NOMO-1 treated with DMSO at 0.1 percent for 48 hours (cell line): ENCODE measurements at regions not wholly inside any gene's neighbourhood (a gene's known extent, or its start where the extent isn't known, plus 50 kb on each side); places are given as distances from the start of the nearest gene placed in this dataset.
A peak's percentile ranks its signal among the peaks of the same experiment; 100 is the strongest.

ENCODE experiments used
- DNase-seq: peaks from one replicate; lab custom pipeline; 2025; ENCODE audit not compliant: unreplicated experiment; lab: John Stamatoyannopoulos, UW

DNA sequence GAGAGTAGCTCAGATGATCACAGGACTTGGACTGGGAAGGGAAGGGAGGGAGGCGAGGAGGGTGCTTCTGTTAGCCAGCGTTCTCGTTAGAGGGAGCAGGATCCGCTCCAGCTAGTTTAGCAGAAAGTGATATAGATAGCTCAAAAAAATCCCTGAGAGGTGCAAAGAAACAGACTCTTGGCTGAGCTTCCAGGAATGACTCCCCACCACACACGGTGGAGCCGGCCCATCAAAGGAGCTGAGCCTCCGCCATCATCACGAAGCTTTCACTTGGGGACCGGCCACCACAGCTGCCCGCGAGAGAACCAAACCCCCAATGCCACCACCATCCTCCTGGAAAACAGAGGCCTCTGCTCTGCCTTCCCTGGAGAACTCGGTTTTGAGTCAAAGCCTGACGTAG is 124.6 kb upstream of the BCL2L14 start:
- no peak for DNase-seq

DNA sequence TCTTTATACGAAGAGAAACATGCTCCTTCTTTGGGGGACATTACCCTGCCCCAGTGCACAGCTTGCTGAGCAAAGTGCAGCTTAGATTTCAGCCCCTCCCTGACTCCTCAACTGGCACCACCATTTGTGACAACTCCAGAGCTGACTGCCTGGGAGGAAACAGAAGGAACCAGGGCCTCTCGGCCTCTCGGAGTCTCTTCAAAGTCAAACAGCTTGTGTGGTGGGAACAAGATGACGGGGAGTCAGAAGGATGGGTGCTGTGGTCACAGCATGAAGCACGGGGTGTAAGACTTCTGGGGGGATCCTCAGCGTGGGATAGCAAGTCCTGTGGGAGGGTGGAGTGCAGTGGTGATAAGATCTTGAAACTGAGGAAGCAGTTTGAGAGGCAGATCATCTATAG is 123.5 kb upstream of the BCL2L14 start:
- DNase-seq: no peak

DNA sequence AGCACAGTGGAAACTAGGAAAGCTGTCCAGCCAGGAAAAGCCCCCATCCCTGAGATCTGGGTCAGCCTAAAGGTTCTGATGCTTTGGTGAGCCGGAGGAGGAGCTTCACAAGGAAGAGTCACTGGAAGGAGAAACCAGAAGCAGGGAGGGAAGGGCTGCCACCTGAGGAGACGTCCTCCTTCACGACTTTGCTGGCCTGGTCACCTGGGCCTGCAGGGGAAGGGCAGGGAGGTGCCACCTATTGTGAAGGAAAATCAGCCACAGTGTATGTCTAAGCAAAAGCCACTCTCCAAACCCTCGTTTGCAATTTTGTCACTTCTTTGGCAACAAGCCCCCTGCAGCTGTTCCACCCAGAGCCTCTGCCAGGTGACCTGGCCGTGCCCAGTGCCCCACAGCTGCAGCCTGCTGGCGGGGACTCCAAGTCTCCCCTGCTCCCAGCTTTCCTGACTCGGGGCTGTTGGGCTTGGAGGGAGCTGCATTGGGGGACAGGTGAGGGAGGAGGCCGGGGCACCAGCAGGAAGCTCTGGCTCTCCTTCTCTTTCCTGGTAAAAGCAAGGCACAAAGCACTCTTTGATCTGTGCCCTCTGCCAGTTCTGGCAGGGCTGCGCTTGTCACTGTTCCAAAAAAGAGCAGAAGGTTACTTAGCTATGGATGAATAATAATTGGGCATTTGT is 120.9 kb upstream of the BCL2L14 start:
- DNase-seq: no peak

DNA sequence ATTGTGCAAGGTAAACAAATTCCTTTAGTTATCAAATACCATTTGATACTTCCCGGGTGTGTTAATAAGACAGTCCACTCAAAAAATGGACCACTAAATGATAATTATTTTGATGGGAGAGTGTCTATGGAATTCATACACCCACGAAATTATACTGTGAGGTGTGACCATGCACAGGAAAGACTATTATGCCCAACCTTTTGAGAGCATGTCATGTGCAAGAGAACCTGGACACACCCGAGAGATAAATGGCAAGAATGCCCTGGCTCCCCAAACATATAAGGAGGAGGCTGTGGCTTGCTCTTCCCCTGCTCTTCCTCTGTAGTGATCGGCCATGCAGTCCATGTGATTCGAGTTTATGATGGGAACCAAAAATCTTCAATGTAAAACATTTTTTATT is 119.5 kb upstream of the BCL2L14 start:
- DNase-seq: no peak

DNA sequence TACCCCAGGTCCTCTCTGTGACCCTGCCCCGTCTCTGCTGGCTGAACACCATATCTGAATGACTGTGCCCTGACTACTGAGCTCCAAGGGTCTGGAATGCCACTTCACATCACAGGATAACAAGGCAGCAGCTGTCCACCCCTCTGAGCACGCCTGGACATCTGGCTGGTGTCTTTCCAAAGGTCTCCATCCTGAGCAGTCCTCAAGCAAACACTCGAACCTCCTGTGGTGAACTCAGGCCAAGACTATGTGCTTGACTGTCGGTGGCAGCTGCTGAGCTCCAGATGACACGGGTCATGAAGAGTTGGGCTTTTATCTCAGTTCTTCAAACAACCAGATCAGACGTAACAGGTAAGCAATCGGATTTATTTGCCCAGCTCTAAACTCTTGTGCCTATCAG is 117.2 kb upstream of the BCL2L14 start:
- DNase-seq: no peak

DNA sequence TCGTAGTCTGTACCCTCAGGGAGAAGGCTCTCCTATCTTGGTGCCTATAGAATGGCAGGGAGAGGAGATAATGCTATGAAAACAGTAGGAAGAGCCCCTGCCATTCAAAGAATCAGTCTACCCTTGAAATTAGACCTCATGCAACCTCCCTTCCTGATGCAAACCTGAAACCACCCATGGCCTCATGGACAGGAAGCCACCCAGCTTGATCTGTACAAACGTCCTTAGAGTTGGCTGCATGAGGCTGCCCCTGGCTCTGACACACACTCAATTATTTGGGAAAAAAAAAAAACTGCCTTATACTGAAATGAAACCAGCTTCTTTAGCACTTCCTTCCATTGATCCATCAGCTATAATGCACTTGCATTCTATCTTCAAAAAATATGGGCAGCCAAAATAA is 116.6 kb upstream of the BCL2L14 start:
- peak; percentile 23 for DNase-seq

DNA sequence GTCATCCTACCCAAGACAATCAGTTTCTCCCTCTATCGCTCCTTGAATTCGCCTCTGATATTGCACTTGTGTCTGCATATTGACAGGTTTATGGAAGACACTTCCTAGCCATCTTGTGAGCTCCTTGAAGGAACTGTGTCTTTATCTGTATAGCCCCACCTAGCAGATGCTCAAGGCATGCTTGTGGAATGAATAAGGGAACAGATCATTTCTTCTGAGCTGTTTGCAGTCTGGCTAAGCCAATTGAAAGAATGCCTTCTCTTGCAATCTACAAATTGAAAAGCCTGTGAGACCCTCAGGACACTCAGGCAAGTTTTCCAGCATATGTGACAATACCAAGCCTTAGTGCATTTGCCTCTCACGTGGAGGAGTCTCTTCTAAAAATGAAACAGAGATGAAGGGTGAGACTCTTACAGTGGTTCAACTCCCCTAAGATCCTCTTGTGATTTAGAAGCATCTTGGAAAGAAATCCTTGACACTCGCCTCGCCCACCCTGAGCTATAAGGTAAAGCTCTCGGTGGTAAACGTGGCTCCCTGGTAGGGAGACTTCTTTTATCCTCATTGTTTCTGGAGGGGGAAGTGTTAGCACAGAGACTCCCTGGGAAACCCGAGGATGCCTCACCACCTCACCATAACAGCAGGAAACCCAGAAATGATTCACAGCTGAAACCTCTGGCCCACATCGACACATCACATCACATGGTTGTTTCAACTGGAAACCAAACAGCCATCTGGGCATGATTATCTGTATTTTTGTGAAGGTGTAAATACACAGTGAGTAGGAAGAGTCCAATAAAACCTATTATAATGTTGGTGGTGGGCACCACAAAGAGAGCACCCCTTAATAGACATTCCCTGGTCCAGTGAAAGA is 112.3 kb upstream of the BCL2L14 start:
- DNase-seq: no peak

DNA sequence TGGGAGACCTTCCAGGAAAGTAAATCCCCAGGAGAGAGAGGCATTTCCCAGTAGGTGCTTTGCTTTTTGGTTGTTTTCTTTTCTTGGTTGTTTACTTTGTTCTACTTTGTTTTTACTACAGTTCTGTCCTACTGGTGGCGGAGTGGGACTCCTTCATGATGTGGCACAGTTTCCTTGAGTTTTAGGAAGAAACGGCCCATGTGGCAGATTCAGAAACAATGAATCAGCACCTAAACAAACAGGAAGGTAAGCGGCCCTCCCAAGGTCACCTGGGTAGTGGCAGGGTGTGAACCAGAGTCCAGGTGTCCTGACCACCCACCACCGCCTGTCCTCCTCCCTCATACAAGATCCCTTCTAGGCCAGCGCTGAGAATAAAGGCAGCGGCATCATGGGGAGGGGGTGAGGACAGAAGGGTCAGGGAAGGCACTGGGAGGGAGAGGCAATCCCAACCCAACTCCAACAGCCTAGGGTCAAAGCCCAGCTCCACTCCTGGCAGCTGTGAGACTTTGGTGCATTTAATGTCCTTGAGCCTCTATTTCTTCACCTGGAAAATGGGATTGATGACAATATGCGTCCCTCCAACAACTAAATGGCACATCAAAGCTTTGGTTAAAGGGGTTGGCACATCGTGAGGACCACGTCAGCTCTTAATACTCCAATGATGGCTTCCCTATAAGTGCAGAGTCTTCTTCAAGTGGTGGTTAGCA is 111.5 kb upstream of the BCL2L14 start:
- no peak for DNase-seq

DNA sequence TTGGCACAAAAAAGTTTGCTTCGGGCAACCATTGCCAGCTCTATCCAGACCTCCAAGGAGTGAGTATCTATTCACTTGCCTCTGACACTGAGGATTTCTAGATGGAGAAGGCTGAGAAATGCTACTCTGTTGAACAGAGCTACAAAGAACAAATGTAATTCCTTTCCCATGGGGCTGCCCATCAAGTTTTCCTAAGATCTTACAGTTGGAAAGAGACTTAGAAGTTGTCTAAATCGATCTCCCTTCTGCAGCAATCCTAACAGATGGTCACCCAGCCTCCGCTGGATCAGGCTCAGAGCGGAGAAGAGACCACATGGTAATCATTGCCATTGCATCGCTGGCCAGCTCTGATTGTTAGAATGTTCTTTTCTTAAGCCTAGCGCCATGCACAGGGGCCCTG is 110.1 kb upstream of the BCL2L14 start:
- DNase-seq: no peak

DNA sequence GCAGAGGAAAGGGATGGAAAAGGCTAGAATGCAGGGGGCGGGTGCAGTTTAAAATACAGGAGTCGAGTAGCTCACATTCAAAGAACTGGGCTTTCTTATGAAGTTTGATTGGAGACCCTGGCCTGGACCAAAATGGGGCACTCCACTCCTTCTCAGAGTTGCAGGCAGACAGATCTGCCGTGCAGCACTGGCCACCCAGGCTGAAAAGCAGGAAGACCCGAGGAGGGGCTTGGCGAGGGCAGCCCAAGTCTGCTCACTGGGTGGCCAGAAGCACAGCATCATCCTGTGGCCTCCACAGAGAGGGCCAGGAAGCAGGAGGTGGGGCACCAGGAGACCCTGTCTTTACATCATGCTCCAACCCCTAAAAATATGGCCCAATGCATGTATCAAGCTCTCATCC is 109.1 kb upstream of the BCL2L14 start:
- no peak for DNase-seq

DNA sequence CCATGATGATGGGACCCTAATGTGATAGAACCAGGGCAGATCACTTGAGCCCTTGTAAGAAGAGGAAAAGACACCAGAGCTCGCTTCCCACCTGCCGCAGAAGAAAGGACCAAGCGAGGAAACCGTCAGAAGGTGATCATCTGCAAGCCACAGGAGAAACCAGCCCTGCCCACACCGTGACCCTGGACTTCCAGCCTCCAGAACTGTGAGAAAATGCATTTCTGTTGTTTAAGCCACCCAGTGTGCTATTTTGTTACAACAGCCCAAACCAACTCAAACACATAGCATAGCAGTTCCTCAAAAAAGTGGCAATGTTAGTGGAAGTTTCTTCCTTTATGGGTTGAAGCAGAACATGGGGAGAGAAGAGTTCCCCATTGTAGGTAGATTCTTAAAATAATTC is 107.9 kb upstream of the BCL2L14 start:
- peak; percentile 18 for DNase-seq

DNA sequence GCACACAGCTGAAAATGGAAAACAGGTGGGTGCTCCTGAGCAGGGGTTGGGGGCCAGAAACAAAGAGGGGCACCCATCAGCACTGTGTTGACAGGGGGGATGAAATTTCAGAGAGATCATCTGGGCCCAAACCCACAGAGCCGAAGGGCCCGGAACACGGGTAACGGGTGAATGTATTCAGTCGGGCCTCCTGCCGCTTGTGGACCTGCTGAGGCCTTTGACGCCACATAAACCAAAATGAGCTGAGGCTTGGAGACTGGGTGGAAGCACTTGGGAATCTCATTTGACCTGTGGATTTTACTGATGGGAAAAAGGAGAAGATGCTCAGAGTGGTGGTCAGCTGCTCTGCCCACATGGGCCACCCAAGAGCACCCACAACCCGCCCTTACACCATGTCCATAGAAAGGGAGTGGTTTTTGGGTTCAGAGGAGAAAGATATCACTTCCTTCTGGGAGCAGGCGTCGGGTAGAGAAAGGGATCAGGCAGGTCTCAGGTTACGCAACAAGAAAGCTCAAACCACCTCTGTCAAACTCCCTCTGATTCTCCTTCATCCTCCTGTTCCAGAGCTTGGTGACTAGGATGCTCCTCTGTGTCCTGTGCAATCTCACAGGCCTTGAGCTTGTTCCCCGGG is 106.8 kb upstream of the BCL2L14 start:
- no peak for DNase-seq

DNA sequence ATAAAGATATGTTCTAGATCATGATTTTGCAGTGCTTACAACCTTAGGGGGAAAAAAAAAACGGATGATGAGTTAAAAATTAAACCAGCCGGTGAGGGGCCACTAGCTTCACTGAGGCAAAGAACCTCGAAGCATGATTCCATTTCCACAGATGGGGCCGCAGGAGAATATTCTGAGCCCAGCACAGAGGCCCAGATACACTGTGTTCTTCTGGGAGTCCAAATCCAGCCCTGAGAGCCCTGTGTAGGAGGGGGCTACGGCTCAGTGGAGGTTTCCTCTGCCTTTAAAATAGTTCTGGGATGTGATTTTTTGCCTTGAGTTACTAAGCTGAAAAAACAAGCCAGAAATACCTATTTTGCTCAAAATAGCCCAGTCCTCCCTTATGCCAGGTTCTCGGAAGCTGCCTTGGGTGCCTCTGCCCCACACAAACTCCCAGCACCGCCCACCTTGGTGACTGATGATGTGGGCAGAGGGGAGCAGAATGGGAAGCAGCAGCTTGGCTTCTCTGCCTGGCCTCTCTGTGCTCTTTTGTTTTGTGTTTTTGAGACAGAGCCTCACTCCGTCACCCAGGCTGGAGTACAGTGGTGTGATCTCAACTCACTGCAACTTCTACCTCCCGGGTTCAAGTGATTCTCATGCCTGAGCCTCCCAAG is 105.4 kb upstream of the BCL2L14 start:
- no peak for DNase-seq

DNA sequence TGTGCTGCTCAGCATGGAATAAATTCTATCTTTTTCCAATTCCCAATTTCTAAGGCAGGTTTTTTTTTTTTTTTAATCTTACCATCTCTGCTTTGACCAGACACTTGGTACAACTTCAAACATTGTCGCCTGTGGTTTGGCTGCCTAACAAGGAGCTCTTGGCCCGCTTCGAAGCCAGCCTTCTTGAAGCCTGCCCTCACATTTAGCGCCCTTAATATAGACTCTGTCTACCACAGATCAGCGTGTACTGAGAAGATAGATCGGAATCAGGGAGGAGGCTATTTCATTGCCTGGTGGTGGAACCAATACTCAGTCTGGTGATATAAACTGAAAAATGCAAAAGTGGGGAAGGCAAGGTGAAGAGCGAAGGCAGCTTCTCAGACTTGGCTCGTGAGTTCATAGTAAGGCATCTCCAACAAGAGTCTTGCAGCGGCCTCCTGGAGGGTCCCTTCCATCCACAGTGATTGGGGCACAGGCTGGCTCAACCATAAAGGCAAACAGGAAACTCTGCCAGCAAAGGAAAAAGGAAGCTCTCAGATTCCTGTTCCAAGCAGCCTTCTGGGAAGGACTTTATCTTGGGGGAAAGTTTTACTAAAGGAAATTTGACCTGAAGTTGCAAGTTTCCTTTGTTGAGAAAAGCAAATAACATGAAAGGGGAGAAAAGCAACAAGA is 103.2 kb upstream of the BCL2L14 start:
- DNase-seq: no peak

DNA sequence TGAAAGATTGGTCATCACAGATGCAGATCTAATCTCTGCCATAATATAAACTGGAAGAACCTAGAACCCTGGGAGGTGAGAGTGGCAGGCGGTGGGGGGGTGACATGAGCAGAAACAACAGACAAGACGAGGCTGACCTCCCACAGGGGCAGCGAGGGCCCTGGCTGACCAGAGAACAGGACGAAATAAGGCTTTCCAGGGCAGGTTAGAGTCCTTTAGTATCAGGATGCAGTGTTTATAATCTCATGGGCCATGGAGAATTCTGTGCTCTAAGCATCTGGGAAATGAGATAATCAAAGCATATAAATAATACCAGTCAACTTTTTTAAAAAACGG is 102.7 kb upstream of the BCL2L14 start:
- no peak for DNase-seq

DNA sequence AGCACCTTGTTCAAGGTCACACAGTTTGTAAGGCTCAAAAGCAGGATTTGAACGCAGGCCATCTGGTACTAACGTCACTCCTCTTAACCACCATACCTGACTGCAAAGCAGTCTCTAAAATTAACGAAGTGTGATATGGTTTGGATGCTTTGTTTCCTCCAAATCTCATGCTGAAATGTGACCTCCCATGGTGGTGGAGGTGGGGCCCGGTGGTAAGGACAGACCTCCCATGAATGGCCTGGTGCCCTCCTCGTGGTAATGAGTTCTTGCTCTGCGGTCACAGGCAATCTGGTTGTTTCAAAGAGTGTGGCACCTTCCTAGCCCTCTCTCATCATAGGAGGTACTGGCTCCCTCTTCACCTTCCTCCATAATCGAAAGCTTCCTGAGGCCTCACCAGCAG is 102.2 kb upstream of the BCL2L14 start:
- no peak for DNase-seq

DNA sequence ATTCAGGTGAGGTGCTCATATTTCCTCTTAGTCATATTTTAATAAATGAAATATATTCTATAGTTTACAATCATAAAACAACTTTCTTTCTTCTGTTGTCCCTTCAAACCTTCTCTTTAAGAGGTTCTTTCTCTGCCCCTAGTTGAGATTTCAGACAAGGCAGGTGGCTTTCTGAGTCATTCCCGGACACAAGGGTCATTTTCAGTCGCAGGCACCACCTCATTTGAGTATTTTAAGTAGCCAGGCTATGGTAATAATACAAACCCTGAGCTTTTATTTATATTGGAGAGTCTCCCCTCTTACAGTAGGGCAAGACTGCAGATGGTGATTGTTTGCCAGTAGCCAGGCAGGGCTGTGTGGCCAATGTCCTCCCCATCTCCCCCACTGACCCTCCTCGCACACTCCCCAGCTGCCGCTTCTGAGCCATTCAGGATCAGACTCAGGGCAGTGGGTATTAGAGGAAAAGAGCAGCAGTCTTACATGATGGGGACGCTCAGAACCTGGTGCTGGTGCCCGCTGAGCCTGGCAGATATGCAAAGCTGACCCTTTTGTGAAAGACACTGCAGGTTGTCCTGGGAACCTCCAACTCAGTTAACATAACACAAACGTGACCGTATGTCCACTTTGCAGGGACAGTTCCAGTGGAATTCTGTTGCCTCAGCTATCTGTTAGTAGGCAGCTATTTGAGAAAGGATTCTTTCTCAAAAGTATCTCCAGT is 101.1 kb upstream of the BCL2L14 start:
- DNase-seq: no peak

DNA sequence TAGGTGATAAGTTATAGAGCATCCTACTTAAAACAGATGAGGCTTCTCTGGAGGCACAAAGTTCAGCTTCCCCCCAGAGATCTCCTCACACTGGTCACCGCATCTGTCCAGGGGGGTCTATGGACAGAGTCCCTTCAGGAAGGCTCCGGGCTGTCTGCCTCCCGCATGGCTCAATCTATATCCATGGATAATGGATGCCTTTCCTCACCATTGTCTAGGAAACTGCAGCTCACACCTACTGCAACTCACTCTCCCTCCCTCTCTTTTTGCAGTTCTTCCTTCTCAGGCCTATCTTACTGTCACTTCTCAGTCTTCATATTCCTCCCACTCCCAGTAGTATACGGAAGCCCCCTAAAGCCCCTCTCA is 100.6 kb upstream of the BCL2L14 start:
- no peak for DNase-seq

DNA sequence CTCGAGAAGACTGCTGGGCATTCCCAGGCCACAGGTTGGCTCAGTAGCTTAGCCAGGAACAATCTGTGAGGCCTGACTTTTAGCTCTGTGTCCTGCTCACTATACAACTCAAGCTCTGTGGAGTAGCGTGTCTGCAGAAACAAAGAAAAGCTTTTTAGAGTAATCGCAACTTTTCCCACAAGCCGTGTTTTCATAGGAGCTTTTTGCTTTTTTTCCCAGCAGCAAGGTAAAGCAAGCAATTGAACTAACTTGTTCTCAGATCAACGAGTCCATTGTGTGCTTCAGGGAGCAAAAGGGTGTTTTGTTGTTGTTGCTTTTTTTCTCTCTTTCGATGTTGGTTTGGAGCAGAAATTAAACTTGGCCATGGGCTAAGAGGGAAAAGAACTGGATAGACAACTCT is 97.3 kb upstream of the BCL2L14 start:
- no peak for DNase-seq

DNA sequence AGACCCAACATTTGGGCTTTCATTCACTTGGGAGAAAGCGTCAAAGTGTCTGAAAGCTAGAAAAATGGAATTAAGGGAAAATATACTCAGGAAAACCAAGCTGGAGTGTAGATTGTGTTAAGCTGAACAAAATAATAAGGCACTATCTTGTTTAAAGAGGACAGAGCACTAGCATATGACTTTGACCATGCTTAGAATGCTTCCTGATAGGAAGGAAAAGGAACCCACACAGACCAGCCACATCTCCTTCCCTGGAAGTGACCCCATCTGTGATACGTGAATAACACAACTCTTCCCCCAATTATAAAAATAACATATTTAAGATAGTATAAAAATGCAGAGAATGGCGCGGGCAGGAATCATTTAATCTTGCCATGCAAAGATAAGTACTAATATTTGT is 94.7 kb upstream of the BCL2L14 start:
- no peak for DNase-seq
